Activated CD8-positive, alpha-beta T cell treated with anti-CD3 and anti-CD28 coated beads for 36 hours (primary cell): ENCODE measurements at regions not wholly inside any gene's neighbourhood (a gene's known extent, or its start where the extent isn't known, plus 50 kb on each side); places are given as distances from the start of the nearest gene placed in this dataset.

Experiments used
- ATAC-seq: fragments of 200-7000 bp; cut with Tn5 transposase; one replicate; pipeline ENCODE4 v1.10.0; 2021; ENCODE audit warnings: mild to moderate bottlenecking, moderate library complexity
- CTCF ChIA-PET: fragments of 350-600 bp; sonication (Branson Sonifier 250); formaldehyde crosslinking; loops from one replicate; lab custom pipeline; 2021; ENCODE audit warnings: antibody characterized with exemption; lab: Charles Lee
- POLR2A ChIA-PET: fragments of 350-600 bp; sonication (Branson Sonifier 250); formaldehyde crosslinking; loops from one replicate; lab custom pipeline; 2021; ENCODE audit warnings: antibody characterized with exemption; lab: Charles Lee
- DNase-seq: peaks from one replicate; pipeline ENCODE4 v3.0.0-alpha.2; 2020
- H3K27ac Mint-ChIP-seq: one replicate; pipeline ENCODE4 v1.8.0; 2021; ENCODE audit warnings: mild to moderate bottlenecking, mixed read lengths
- H3K27me3 Mint-ChIP-seq: one replicate; pipeline ENCODE4 v1.8.0; 2021; ENCODE audit warnings: mixed read lengths
- H3K36me3 Mint-ChIP-seq: one replicate; pipeline ENCODE4 v1.8.0; 2021; ENCODE audit warnings: low read depth, mixed read lengths
- H3K4me1 Mint-ChIP-seq: one replicate; pipeline ENCODE4 v1.8.0; 2021; ENCODE audit warnings: low read depth, mixed read lengths
- H3K4me3 Mint-ChIP-seq: one replicate; pipeline ENCODE4 v1.8.0; 2021; ENCODE audit warnings: mild to moderate bottlenecking, moderate library complexity, mixed read lengths
- H3K9me3 Mint-ChIP-seq: one replicate; pipeline ENCODE4 v1.8.0; 2021; ENCODE audit warnings: mixed read lengths
- intact Hi-C: fragments of 100-400 bp; cut with micrococcal nuclease; formaldehyde crosslinking; loops from one replicate; pipeline ENCODE4 v1.10.0; 2022
- TF ChIP-seq, protein P1 (sequence below): fragments of 200-600 bp; IDR thresholded peaks from one replicate; pipeline ENCODE4 v1.8.0; 2022; ENCODE audit warnings: antibody characterized with exemption, mild to moderate bottlenecking

DNA sequence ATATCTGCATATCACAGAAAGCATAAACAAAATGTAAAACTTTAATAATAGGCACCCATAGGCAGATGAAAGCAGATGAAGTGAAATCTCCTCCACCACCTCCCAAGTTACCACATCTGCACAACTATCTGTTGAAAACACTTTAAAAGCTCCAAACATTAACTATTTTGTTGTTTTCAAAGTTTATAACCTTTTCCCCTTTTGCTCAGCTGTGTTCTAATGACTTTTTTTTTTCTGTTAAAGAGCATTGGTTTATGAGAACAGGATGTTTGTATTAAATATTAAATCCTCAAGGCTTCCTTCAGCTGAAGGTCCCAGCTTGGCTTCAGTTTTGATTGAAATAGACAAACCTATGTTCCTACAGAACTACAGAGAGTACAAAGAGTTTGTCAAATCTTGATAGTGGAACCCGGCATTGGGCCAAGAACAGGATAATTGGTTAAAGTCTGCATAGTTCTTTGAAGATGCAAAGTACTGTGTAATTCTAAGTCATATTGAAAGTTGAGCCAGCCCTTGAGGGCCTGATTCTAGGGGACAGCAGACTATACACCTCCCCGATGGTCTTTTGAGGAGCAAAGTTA is 255.1 kb upstream of the JAG1 start:
- TF ChIP-seq, protein P1, sequence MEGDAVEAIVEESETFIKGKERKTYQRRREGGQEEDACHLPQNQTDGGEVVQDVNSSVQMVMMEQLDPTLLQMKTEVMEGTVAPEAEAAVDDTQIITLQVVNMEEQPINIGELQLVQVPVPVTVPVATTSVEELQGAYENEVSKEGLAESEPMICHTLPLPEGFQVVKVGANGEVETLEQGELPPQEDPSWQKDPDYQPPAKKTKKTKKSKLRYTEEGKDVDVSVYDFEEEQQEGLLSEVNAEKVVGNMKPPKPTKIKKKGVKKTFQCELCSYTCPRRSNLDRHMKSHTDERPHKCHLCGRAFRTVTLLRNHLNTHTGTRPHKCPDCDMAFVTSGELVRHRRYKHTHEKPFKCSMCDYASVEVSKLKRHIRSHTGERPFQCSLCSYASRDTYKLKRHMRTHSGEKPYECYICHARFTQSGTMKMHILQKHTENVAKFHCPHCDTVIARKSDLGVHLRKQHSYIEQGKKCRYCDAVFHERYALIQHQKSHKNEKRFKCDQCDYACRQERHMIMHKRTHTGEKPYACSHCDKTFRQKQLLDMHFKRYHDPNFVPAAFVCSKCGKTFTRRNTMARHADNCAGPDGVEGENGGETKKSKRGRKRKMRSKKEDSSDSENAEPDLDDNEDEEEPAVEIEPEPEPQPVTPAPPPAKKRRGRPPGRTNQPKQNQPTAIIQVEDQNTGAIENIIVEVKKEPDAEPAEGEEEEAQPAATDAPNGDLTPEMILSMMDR = no peak
- intact Hi-C loops = no loop called here
- H3K4me1 Mint-ChIP-seq = no peaks in the 10 kb centered on the region
- no peak overlapping the region for H3K4me3 Mint-ChIP-seq
- ChIA-PET POLR2A (no interaction called here), CTCF (no interaction called here)
- no peak overlapping the region for H3K27ac Mint-ChIP-seq
- ATAC-seq (no peak), DNase-seq (no peak)
- H3K9me3 Mint-ChIP-seq = no peaks in the 10 kb centered on the region
- no peaks in the 10 kb centered on the region for H3K36me3 Mint-ChIP-seq
- no peaks in the 10 kb centered on the region for H3K27me3 Mint-ChIP-seq

DNA sequence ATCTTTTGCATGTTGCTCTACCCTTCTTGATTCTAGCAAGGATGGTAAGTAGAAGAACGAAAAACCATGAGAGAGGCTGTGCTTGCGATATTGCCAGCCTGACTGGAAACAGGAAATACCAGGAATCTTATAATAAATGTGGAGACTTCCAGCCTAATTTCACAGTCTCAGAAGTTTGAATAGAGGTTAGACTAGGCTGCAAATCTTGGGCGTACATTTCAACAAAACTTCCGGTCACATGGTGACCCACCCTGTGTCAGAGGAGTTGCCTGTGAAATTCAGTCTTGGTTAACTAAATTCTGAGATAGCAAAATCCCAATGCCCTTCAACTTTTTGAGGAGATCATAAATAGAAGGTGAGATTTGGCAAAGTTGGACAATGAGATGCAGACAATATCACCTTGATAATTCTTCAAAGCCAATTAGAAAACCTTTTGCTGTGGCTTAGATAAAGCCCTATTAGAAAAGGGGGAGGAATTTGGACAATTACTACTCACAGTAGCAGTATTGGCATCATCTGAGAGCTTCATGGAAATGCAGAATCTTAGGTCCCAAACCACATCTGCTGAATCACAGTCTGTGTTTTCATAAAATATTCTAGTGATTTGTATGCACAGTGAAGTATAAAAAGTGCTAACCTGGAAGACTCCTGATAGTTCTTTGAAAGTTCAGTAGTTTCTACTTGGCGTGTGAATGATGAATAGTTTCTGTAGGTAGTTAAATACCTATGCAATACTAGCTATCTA is 262.0 kb upstream of the JAG1 start:
- Mint-ChIP-seq H3K27me3 (no peaks in the 10 kb centered on the region), H3K36me3 (no peaks in the 10 kb centered on the region), H3K4me3 (no peak overlapping the region), H3K27ac (no peak overlapping the region), H3K4me1 (no peaks in the 10 kb centered on the region), H3K9me3 (peaks cover 1% of the 10 kb centered on the region)
- ChIA-PET CTCF (interaction anchor here (0.8 kb wide), 1 partner anchor 9 kb away, joined by 3 read pairs; no protein-coding TSS in a partner anchor), POLR2A (no interaction called here)
- DNase-seq = no peak
- TF ChIP-seq, protein P1 = no peak
- intact Hi-C loops = no loop called here
- no peak for ATAC-seq

DNA sequence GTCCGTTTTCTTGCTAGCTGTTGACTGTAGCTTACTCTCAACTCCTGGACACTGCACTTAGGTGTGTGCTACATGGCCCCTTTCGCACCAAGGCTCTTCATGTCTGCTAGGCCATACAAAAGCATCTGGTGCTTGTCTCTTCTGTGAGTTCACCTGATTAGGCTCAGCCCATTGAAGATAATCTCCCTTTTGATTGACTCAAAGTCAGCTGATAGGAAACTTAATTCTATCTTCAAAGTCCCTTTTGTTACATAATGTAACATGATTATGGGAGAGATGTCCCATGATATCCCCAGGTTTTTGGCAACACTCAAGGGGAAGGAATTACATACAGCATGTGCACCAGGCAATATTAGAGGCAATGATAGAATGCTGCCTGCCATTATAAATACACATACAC is 263.0 kb upstream of the JAG1 start:
- intact Hi-C loops = no loop called here
- POLR2A ChIA-PET = no interaction called here
- no peaks in the 10 kb centered on the region for H3K4me1 Mint-ChIP-seq
- no peaks in the 10 kb centered on the region for H3K36me3 Mint-ChIP-seq
- H3K27me3 Mint-ChIP-seq = no peaks in the 10 kb centered on the region
- H3K4me3 Mint-ChIP-seq = no peak overlapping the region
- no peak overlapping the region for H3K27ac Mint-ChIP-seq
- CTCF ChIA-PET = interaction anchor here (0.8 kb wide), 1 partner anchor 8 kb away, joined by 3 read pairs; no protein-coding TSS in a partner anchor
- TF ChIP-seq, protein P1 = no peak
- peaks cover 1% of the 10 kb centered on the region for H3K9me3 Mint-ChIP-seq
- DNase-seq (no peak), ATAC-seq (no peak)

DNA sequence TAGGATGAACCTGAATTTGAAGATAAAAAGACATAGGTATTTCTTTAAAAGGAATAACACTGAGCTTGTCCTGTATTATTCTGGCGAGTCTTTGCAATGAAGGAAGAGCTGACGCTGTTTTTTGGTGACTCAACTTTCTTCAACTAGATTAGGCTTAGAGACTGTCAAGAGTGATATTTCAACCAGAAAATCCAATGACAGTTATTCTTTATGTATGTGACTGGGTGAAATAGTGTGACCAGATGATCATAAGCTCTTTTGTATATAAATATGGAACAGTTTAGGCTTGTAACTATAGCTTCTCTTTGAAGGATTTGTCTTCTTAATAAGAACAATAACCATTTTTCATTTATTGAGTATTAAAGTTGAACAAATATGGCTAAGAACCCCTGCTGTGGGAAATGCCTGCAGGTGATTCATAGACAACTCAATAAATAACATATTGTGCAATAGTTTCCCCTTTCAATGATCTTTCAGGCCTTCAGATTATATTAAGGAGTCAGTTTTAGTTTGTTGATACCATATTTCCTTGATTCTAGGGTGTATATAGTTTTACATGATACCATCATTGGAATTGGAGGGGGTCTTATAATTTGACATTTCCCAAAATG is 265.6 kb upstream of the JAG1 start:
- POLR2A ChIA-PET = no interaction called here

More for the DNA sequence above, 265.6 kb upstream of the JAG1 start:
- TF ChIP-seq, protein P1 = no peak
- Mint-ChIP-seq H3K27me3 (no peaks in the 10 kb centered on the region), H3K4me1 (no peaks in the 10 kb centered on the region), H3K9me3 (peaks cover 3% of the 10 kb centered on the region), H3K27ac (no peak overlapping the region), H3K36me3 (no peaks in the 10 kb centered on the region), H3K4me3 (no peak overlapping the region)
- intact Hi-C loops = no loop called here
- DNase-seq (no peak), ATAC-seq (no peak)
- CTCF ChIA-PET = no interaction called here
